Thyroid gland (tissue), 4 donors: ENCODE measurements at regions not wholly inside any gene's neighbourhood (a gene's known extent, or its start where the extent isn't known, plus 50 kb on each side); places are given as distances from the start of the nearest gene placed in this dataset.
"Not testable (repeated sequence)": the region's sequence is repeated elsewhere in the genome, so short reads cannot be mapped to it uniquely, and the experiment has no call there.

Source experiments
- POLR2A ChIP-seq, 2 donors: fragments of 450-650 bp; IDR thresholded peaks; one replicate each; pipeline ENCODE4 v1.6.1; 2017; ENCODE audit warnings: antibody characterized with exemption in 2 of 2, mild to moderate bottlenecking in 2 of 2, moderate library complexity in 1 of 2
- TF ChIP-seq, protein P1 (sequence below), 6 experiments: fragments of 200-600 bp in 3 of 6; fragments of 450-650 bp in 3 of 6; sonication (generic) in 3 of 6; IDR thresholded peaks; one replicate each; pipeline ENCODE4 v1.5.1; 2016 to 2019; ENCODE audit warnings: antibody characterized with exemption in 6 of 6, mild to moderate bottlenecking in 2 of 6, inconsistent platforms in 1 of 6, moderate library complexity in 1 of 6

- TF ChIP-seq, protein P1, sequence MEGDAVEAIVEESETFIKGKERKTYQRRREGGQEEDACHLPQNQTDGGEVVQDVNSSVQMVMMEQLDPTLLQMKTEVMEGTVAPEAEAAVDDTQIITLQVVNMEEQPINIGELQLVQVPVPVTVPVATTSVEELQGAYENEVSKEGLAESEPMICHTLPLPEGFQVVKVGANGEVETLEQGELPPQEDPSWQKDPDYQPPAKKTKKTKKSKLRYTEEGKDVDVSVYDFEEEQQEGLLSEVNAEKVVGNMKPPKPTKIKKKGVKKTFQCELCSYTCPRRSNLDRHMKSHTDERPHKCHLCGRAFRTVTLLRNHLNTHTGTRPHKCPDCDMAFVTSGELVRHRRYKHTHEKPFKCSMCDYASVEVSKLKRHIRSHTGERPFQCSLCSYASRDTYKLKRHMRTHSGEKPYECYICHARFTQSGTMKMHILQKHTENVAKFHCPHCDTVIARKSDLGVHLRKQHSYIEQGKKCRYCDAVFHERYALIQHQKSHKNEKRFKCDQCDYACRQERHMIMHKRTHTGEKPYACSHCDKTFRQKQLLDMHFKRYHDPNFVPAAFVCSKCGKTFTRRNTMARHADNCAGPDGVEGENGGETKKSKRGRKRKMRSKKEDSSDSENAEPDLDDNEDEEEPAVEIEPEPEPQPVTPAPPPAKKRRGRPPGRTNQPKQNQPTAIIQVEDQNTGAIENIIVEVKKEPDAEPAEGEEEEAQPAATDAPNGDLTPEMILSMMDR (IDR thresholded peaks at IDR 0.05) = not testable (repeated sequence)
- not testable (repeated sequence) for TF ChIP-seq POLR2A (IDR thresholded peaks at IDR 0.05)
Measured at GRCh38 chr2:90151805-90152204, 1460.3 kb downstream of the RPIA start.
